ENCODE measurements at regions not wholly inside any gene's neighbourhood (a gene's known extent, or its start where the extent isn't known, plus 50 kb on each side); places are given as distances from the start of the nearest gene placed in this dataset.

DNA sequence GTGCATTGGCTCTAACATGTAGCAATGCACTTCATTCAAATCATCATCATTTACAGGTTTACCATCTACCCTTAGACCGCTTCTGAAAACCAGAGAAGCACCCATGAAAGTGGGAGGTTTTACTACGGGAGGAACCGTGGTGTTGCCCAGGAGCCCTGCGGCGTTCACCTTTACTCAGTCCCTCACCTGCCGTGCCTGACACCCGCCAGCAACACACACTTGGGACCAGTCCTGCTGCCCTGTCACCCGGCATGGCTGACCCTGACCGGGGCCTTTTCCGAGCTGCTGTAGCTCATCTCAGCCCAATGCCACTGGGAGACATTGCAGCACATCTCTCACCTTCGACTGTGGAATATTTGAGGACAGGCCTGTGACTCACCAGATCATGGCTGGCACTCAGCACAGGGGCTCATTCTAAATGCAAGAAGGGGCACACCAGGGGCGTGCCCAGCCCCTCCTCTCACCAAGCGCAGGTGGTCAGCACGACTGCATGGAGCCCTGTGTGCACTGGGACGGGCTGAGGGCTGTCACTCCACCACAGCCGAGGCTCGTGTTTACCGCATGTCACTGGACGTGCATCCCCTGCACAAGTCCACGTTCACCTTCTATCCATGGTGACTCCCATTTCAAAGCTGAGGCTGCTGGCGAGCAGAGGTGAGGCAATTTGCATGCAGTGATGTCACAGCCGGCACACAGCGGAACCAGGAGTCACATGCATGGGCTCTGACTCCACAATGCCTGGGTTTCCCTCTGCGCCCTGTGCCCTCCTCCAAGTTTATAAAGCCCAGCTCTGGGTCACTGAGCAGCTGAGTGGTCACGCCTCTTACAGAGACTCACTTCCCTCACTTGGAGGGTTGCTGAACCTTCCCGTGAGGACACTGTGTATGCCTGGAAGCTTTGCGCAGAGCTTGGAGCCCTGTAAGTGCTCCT lies 76.7 kb upstream of the SNTG2 start:
- TF ChIP-seq EZH2 (optimal IDR thresholded peaks at IDR 0.05; ENCODE audit: low read depth, low read length) (no peak), EZH2phosphoT487 (IDR thresholded peaks at IDR 0.05; ENCODE audit: low read length) (no peak)
- TF ChIP-seq, protein P1, sequence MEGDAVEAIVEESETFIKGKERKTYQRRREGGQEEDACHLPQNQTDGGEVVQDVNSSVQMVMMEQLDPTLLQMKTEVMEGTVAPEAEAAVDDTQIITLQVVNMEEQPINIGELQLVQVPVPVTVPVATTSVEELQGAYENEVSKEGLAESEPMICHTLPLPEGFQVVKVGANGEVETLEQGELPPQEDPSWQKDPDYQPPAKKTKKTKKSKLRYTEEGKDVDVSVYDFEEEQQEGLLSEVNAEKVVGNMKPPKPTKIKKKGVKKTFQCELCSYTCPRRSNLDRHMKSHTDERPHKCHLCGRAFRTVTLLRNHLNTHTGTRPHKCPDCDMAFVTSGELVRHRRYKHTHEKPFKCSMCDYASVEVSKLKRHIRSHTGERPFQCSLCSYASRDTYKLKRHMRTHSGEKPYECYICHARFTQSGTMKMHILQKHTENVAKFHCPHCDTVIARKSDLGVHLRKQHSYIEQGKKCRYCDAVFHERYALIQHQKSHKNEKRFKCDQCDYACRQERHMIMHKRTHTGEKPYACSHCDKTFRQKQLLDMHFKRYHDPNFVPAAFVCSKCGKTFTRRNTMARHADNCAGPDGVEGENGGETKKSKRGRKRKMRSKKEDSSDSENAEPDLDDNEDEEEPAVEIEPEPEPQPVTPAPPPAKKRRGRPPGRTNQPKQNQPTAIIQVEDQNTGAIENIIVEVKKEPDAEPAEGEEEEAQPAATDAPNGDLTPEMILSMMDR (IDR thresholded peaks at IDR 0.05; ENCODE audit: low read length) = no peak
- Histone ChIP-seq H3F3A (ENCODE audit: insufficient read depth, low read length) (no peaks in the 10 kb centered on the region), H3K4me2 (ENCODE audit: low read depth, low read length) (no peak overlapping the region)

DNA sequence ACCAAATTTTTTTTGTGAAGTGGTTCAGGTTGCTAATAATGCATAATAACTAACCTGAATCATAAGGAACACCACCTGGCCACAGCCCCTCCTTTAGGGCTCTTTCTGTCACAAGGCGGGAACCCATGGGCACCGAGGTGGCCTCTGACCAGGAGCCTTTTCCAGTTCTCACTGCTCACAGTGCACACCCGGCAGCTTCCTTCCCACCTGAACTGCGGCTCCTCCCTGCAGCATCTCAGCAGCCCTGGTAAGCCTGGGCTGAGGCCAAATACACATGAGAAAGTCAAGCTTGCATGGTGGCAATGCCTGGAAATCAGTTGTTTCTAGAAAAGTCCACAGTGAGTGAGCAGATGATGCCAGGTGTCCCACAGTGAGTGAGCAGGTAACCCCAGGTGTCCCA lies 77.6 kb upstream of the SNTG2 start:
- Histone ChIP-seq H3K9ac (ENCODE audit: low read length) (no peak overlapping the region), H3K27me3 (replicated peaks; ENCODE audit: insufficient read depth, low read length) (no peaks in the 10 kb centered on the region), H3K27ac (ENCODE audit: low read length) (no peak overlapping the region), H4K20me1 (ENCODE audit: insufficient read depth, low read length) (no peaks in the 10 kb centered on the region), H3K4me1 (ENCODE audit: low read length) (no peaks in the 10 kb centered on the region), H3K4me2 (ENCODE audit: low read depth, low read length) (no peak overlapping the region), H3K79me2 (ENCODE audit: low read length) (no peaks in the 10 kb centered on the region), H2AFZ (ENCODE audit: low read length) (no peak overlapping the region), H3K36me3 (replicated peaks; ENCODE audit: insufficient read depth, low read length) (no peaks in the 10 kb centered on the region), H3K4me3 (ENCODE audit: low read length) (no peak overlapping the region), H3K9me3 (replicated peaks; ENCODE audit: insufficient read depth, low read length) (no peaks in the 10 kb centered on the region), H3F3A (ENCODE audit: insufficient read depth, low read length) (no peaks in the 10 kb centered on the region), H3K9me2 (replicated peaks; ENCODE audit: insufficient read depth, low read length) (no peaks in the 10 kb centered on the region)
- no peak for DNase-seq
- TF ChIP-seq, protein P1 (IDR thresholded peaks at IDR 0.05; ENCODE audit: low read length) = no peak
- TF ChIP-seq EZH2phosphoT487 (IDR thresholded peaks at IDR 0.05; ENCODE audit: low read length) (no peak), EZH2 (optimal IDR thresholded peaks at IDR 0.05; ENCODE audit: low read depth, low read length) (no peak)

More for the DNA sequence above, 76.7 kb upstream of the SNTG2 start:
- Histone ChIP-seq H3K9ac (ENCODE audit: low read length) (no peak overlapping the region), H4K20me1 (ENCODE audit: insufficient read depth, low read length) (no peaks in the 10 kb centered on the region), H3K9me2 (replicated peaks; ENCODE audit: insufficient read depth, low read length) (no peaks in the 10 kb centered on the region), H3K27ac (ENCODE audit: low read length) (no peak overlapping the region), H3K79me2 (ENCODE audit: low read length) (no peaks in the 10 kb centered on the region), H3K36me3 (replicated peaks; ENCODE audit: insufficient read depth, low read length) (no peaks in the 10 kb centered on the region), H3K27me3 (replicated peaks; ENCODE audit: insufficient read depth, low read length) (no peaks in the 10 kb centered on the region), H3K9me3 (replicated peaks; ENCODE audit: insufficient read depth, low read length) (no peaks in the 10 kb centered on the region), H3K4me3 (ENCODE audit: low read length) (no peak overlapping the region), H3K4me1 (ENCODE audit: low read length) (no peaks in the 10 kb centered on the region), H2AFZ (ENCODE audit: low read length) (no peak overlapping the region)
- DNase-seq = no peak

DNA sequence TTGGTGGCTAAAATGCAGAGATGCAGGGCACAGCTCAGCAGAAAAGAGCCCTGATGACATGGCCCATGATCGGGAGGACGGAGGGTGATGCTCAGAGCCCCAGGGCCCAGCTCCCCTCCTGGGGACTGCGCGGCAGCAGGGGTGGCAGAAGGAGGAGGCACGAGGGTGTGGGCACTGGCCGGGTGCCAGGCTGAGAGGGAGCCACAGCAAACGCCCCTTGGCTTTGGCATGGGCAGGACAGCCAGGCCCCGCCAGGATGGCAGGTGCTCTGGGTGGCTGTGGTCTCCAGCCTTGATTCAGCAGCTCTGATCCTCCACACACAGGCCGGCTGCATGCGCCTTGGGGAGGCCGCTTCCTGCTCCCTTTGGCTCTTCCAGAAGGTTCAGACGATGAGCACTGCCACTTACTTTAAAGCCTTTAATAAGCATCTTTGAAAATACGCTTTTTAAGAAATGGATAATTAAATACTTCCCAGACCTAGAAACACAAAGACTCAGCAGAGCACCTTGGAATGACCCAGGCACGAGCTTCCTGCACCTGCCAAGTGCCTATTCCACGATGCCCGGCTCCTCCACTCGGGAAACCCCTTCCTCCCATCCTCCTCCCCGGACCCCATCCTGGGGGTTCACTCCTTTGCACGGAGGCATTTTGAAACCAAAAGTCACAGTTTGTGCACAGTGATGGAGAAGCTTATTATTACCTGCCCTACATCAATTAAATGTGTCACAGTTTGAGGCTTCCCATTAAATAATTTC lies 78.5 kb upstream of the SNTG2 start:
- no peak overlapping the region for H3K4me3 ChIP-seq (ENCODE audit: low read length)
- H3K4me2 ChIP-seq (ENCODE audit: low read depth, low read length) = no peak overlapping the region
- no peak for TF ChIP-seq EZH2phosphoT487 (IDR thresholded peaks at IDR 0.05; ENCODE audit: low read length)
- TF ChIP-seq, protein P1 (IDR thresholded peaks at IDR 0.05; ENCODE audit: low read length) = no peak
- no peak for TF ChIP-seq EZH2 (optimal IDR thresholded peaks at IDR 0.05; ENCODE audit: low read depth, low read length)
- no peak overlapping the region for H2AFZ ChIP-seq (ENCODE audit: low read length)
- no peak overlapping the region for H3K27ac ChIP-seq (ENCODE audit: low read length)
- no peaks in the 10 kb centered on the region for H3K79me2 ChIP-seq (ENCODE audit: low read length)
- no peak for DNase-seq
- H3K36me3 ChIP-seq (replicated peaks; ENCODE audit: insufficient read depth, low read length) = no peaks in the 10 kb centered on the region
- no peaks in the 10 kb centered on the region for H3F3A ChIP-seq (ENCODE audit: insufficient read depth, low read length)
- no peaks in the 10 kb centered on the region for H4K20me1 ChIP-seq (ENCODE audit: insufficient read depth, low read length)
- no peaks in the 10 kb centered on the region for H3K9me3 ChIP-seq (replicated peaks; ENCODE audit: insufficient read depth, low read length)
- H3K4me1 ChIP-seq (ENCODE audit: low read length) = no peaks in the 10 kb centered on the region
- no peaks in the 10 kb centered on the region for H3K27me3 ChIP-seq (replicated peaks; ENCODE audit: insufficient read depth, low read length)
- H3K9ac ChIP-seq (ENCODE audit: low read length) = no peak overlapping the region
- H3K9me2 ChIP-seq (replicated peaks; ENCODE audit: insufficient read depth, low read length) = no peaks in the 10 kb centered on the region

Data from MM.1S (cell line).